ENCODE measurements at regions not wholly inside any gene's neighbourhood (a gene's known extent, or its start where the extent isn't known, plus 50 kb on each side); places are given as distances from the start of the nearest gene placed in this dataset.

- H3K4me3 Mint-ChIP-seq, result no peak overlapping the region
- intact Hi-C loops (cut with micrococcal nuclease), result no loop called here
- 80% methylated on average over 1 of the region's 3 CpGs for WGBS (ENCODE audit: insufficient coverage)
Measured at GRCh38 chr4:156473151-156473550, 498.4 kb downstream of the PDGFC start.

GRCh38 chr4:156472624-156473023 lies 499.0 kb downstream of the PDGFC start:
- no CpG with 5 or more reads among the region's 1 CpG for WGBS (ENCODE audit: insufficient coverage)

More at GRCh38 chr4:156473151-156473550, 498.4 kb downstream of the PDGFC start:
- H4K20me1 ChIP-seq (ENCODE audit: control insufficient read depth, insufficient read depth, low read length, poor library complexity, severe bottlenecking), result no peaks in the 10 kb centered on the region
- Mint-ChIP-seq H3K27ac (no peak overlapping the region), H3K27me3 (no peaks in the 10 kb centered on the region), H3K4me1 (no peaks in the 10 kb centered on the region), H3K9me3 (ENCODE audit: insufficient read depth) (no peaks in the 10 kb centered on the region)
- CTCF ChIA-PET, result interaction anchor here (1.4 kb wide), 1 partner anchor 10 kb away, joined by 4 read pairs; no protein-coding TSS in a partner anchor
- H3K4me2 ChIP-seq (replicated peaks; ENCODE audit: low read depth, low read length, poor library complexity, severe bottlenecking), result no peak overlapping the region
- no peak for DNase-seq
- no peak overlapping the region for H3K27ac ChIP-seq (ENCODE audit: low read length in 2 of 2)
- no peak overlapping the region for H2AFZ ChIP-seq (ENCODE audit: insufficient read depth, low read depth, low read length, poor library complexity, severe bottlenecking)
- H3K4me1 ChIP-seq (ENCODE audit: control insufficient read depth in 2 of 2, insufficient read depth in 2 of 2, low read length in 2 of 2), result no peaks in the 10 kb centered on the region
- no peak overlapping the region for H3K4me3 ChIP-seq (ENCODE audit: control extremely low read depth in 1 of 5, extremely low read depth in 1 of 5, insufficient read depth in 1 of 5, low read depth in 2 of 5, low read length in 4 of 5)
- POLR2A ChIA-PET, result no interaction called here
- no peaks in the 10 kb centered on the region for H3K79me2 ChIP-seq (ENCODE audit: control insufficient read depth, insufficient read depth, low read length)
- H3K9me3 ChIP-seq (ENCODE audit: control extremely low read depth in 1 of 3, control insufficient read depth in 2 of 3, insufficient read depth in 1 of 3, low read length in 2 of 3), result no peaks in the 10 kb centered on the region
- TF ChIP-seq EZH2 (IDR thresholded peaks at IDR 0.05; ENCODE audit: borderline replicate concordance, insufficient read depth, low read depth, low read length, poor library complexity, severe bottlenecking), result no peak
- TF ChIP-seq CTCF (IDR thresholded peaks at IDR 0.05), result no peak
- ATAC-seq (ENCODE audit: low read depth), result no peak
- H3K36me3 ChIP-seq (replicated peaks in 1 of 2; ENCODE audit: control extremely low read depth in 1 of 2, control insufficient read depth in 1 of 2, extremely low read depth in 1 of 2, insufficient read depth in 2 of 2, low read length in 1 of 2), result no peaks in the 10 kb centered on the region
- no peak overlapping the region for H3K9ac ChIP-seq (ENCODE audit: low read length)
- no peaks in the 10 kb centered on the region for H3K27me3 ChIP-seq (replicated peaks in 1 of 4; ENCODE audit: control extremely low read depth in 1 of 4, control insufficient read depth in 3 of 4, insufficient read depth in 4 of 4, low read length in 3 of 4)

More at GRCh38 chr4:156472624-156473023, 499.0 kb downstream of the PDGFC start:
- H4K20me1 ChIP-seq (ENCODE audit: control insufficient read depth, insufficient read depth, low read length, poor library complexity, severe bottlenecking), result no peaks in the 10 kb centered on the region
- no peak overlapping the region for H2AFZ ChIP-seq (ENCODE audit: insufficient read depth, low read depth, low read length, poor library complexity, severe bottlenecking)
- H3K4me3 ChIP-seq (ENCODE audit: control extremely low read depth in 1 of 5, extremely low read depth in 1 of 5, insufficient read depth in 1 of 5, low read depth in 2 of 5, low read length in 4 of 5), result no peak overlapping the region
- H3K9ac ChIP-seq (ENCODE audit: low read length), result no peak overlapping the region
- intact Hi-C loops (cut with micrococcal nuclease), result no loop called here
- no peaks in the 10 kb centered on the region for H3K4me1 ChIP-seq (ENCODE audit: control insufficient read depth in 2 of 2, insufficient read depth in 2 of 2, low read length in 2 of 2)
- CTCF ChIA-PET, result interaction anchor here (1.4 kb wide), 1 partner anchor 11 kb away, joined by 4 read pairs; no protein-coding TSS in a partner anchor
- no peak overlapping the region for H3K27ac ChIP-seq (ENCODE audit: low read length in 2 of 2)
- H3K27me3 ChIP-seq (replicated peaks in 1 of 4; ENCODE audit: control extremely low read depth in 1 of 4, control insufficient read depth in 3 of 4, insufficient read depth in 4 of 4, low read length in 3 of 4), result no peaks in the 10 kb centered on the region
- Mint-ChIP-seq H3K4me3 (no peak overlapping the region), H3K4me1 (no peaks in the 10 kb centered on the region), H3K9me3 (ENCODE audit: insufficient read depth) (no peaks in the 10 kb centered on the region), H3K27ac (no peak overlapping the region), H3K27me3 (no peaks in the 10 kb centered on the region)
- POLR2A ChIA-PET, result no interaction called here
- H3K79me2 ChIP-seq (ENCODE audit: control insufficient read depth, insufficient read depth, low read length), result no peaks in the 10 kb centered on the region
- no peaks in the 10 kb centered on the region for H3K36me3 ChIP-seq (replicated peaks in 1 of 2; ENCODE audit: control extremely low read depth in 1 of 2, control insufficient read depth in 1 of 2, extremely low read depth in 1 of 2, insufficient read depth in 2 of 2, low read length in 1 of 2)
- no peak overlapping the region for H3K4me2 ChIP-seq (replicated peaks; ENCODE audit: low read depth, low read length, poor library complexity, severe bottlenecking)
- TF ChIP-seq CTCF (IDR thresholded peaks at IDR 0.05) (no peak), EZH2 (IDR thresholded peaks at IDR 0.05; ENCODE audit: borderline replicate concordance, insufficient read depth, low read depth, low read length, poor library complexity, severe bottlenecking) (no peak)
- no peaks in the 10 kb centered on the region for H3K9me3 ChIP-seq (ENCODE audit: control extremely low read depth in 1 of 3, control insufficient read depth in 2 of 3, insufficient read depth in 1 of 3, low read length in 2 of 3)
- no peak for DNase-seq
- ATAC-seq (ENCODE audit: low read depth), result no peak

Data from B cell (primary cell).